ENCODE measurements at regions not wholly inside any gene's neighbourhood (a gene's known extent, or its start where the extent isn't known, plus 50 kb on each side); places are given as distances from the start of the nearest gene placed in this dataset.

DNA sequence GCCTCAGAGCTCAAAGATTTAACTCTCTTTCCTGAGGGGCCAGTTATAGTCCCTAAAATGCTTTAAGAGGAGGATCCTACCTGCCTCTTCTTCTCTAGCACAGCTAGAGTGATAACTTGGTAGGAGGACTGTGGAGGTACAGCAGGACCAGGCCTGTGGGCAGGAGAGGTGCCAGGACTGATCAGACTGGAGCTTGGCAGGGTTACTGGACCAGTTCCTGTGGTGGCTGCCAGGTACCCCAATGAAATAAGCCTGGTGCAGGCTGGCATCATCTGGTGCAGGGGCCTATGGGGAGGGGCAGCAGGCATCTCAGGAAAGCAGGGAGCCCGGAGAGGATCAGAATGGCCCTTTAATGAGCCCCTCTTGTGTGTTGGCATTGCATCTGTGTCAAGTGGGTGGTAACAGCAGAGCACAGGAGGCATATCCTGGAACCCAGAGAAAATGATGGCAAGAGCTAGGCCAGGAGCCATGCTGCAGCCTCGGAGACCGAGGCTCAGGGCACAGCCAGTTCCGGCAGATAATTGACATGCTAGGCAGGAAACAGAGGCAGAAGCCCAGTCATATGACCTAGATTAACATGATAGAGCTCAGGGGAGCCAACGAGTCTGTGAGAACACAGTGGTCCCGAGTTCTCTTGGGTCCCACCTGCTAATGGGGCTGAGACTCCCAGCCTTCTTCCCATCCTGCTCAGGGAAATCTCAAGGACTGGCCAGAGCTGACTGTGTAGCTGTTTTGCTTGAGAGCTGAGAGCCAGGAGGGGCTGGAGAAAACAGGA is 187.5 kb upstream of the ZBED5 start:
- DNase-seq: peak in 1 of 56 donors; percentile 32

DNA sequence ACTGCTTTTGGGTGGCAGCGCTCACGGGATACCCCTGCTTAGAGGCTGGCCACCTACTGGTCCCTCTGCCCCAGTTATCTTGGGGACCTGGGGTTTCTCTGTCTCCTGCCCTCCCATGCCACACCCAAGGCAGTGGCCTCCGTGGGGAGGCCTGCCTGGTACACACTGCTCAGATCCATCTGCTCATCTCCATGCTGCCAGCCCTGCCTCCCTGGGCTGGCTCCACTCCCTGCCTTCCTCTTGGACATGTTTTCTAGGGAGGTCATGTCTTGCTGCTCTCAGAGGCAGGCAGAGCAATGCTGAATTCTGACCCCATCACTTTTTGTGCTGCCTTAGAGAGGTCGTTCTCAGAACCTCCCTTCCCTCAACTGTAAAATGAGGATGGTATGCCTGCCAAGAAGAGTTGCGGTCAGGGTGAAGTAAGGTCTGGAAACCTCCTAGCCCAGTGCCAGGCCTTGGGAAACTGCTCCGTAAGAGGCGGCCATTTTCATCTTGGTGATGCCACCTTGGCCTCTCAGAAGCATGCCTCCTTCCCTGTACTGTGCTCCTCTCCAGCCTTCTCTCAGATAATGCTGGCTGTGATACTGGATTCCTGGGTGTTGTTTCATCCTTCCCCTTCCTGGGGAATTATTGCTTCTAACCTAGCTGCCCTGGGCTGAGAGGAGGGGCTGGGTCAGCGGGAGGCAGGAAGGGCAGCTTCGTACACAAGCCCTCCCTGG is 186.4 kb upstream of the ZBED5 start:
- no peak for DNase-seq

DNA sequence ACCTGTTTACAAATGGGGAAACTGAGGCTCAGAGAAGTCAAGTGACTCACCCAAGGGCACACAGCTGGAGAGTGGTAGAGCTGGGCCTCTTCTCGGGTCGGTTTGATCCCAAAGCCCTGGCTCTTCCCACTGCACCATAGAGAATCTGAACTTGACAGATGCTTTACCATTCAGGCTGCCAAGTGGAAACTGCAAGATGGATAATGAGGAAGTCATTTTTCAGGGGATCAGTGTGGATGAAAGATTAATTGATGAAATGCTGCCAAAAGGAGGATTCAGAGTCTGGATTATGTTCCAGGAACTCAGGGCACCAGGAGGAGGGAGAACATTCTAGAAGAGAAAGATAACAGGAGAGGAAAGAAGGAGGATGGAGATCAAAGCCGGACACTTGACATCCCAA is 185.9 kb upstream of the ZBED5 start:
- no peak for DNase-seq

DNA sequence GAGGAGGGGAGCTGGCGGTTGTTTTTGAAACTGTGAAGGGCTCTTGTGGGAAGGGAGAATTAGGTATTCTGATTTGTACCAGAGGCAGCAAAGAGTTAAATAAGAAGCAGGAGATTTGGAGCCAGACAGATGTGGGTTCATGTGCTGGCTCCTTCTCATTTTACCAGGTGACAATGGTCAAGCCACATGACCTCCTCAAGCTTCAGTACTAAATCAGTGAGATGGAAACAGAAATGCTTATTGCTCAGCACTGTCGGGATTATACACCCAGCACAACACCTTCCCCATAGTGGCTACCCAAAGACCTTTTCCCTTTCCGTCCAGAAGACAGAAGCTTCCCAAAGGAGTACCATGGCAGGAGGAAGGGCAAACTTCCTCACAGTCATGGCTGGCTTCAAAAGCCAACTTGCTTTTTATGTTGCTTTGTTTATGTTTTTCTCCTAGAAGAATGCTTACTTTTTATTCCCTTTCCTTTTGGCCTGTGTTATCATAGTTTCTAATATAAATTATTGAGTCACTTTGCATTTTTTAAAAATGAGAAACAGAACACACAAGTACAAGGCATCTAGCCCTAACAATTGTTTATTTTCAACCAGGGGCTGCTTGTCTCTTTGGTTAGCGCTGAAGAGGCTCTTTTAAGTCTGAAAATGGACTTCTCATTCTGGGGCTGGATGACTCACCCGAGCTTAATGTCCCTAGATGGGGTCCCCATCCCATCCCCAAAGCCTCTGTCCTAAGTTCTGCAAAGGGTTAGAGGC is 181.5 kb upstream of the ZBED5 start:
- DNase-seq: no peak

DNA sequence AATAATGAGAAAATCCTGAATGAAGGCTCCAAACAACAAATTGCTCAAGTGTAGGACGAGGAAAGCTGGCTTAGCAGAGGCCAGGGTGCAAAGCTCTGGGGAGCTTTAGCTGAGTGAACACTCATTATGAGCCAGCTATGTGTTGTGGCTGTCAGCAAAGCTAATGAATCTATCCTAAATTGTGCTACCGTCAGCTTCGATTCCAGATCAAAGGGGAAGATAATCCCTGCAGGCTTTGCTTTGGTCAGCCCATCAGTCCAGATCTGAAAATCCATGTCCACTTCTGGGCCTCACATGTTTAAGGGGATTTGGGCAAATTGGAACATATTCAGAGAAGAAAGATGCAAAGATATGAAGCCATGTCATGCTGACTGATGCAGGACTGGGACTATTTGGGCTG is 180.9 kb upstream of the ZBED5 start:
- DNase-seq: no peak

DNA sequence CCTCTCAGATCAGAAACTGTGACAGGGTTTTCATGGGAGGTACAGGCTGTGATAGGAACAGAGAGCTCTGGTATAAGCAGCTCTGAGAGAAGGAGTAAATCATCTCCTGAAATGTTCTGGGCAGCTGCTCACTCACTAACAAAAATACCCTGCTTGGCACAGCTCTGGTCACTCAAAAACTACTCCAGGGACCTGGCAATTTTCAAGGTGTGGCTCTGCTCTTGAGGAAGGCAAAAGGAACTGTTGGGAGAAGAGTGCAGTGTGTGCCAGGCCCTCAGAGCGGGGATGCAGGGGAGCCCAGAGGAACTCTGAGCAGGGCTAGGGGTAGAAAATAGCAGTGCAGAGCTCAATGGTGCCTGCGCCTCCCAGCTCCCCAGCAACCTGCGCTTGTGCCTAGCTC is 180.5 kb upstream of the ZBED5 start:
- DNase-seq: peak in 1 of 56 donors; percentile 19

DNA sequence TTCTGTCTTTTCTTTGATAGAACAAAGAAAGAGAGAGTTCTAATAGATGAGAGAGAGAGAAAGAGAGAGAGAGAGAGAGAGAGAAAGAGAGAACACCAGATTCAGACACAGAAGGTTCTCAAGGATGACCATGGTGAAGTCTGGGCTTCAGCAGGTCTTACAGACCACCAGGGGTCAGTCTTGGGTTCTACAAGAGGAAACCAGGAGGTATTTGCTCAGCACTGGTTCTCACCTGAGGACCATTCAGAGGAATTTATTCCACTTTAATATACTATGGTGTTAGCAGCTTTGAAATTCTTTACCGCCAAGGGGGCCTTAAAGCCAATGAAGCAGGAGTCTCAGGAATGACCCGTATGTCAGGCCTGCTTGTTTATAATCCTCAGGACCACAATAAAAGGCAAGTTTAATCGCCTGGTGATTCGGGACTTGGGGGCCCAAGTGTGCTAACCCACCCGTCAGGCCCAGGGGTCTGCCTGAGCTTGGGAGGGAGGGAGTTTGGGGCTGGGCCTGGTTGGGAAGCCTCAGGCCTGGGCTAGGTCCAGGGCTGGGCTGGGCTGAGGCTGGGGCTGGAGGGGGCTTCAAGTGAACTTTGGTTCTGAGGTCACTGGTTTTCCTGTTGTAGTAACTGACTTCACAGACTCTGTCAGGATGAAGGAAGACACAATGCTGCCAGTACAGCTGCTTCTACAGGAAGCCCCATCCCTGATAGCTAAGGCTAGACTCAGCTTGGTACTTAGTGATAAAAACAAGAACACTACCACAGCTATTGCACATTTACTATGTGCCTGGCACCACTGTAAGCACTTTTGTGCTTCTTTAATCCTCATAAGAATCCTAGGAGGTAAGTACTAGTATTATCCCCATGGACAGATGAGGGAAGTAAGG is 179.2 kb upstream of the ZBED5 start:
- peak in 11 of 56 donors; percentile 4 to 30 (median 14) for DNase-seq

DNA sequence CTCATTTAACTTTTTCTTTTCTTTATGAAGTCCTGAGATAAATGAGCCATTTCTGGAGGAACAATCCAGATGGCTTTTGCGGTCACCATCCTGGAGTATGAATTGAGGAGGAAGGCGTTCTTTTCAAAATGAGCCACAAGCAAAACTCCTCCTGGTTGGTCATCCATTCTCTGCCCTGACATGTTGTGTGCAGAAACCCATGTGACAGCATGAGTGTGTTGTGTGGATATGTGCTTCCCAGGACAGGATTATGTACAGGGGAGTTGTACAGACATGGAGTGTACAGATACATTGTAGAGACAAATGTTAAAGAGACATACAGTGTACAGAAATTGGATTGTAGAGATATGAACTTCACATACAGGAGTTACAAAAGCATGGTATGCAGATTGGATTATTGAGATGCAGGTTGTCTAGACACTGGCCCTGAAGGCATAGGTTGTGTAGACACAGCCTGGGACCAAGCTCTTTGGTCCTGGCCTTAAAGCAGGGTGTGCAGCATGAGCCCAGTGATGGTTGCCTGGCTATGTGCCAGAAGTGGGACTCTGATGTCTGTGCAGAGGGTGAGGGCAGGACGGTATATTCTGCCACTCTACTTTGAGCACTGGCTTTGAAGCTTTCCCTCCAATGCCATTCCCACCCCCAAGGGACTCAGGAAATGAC is 178.5 kb upstream of the ZBED5 start:
- DNase-seq: no peak

DNA sequence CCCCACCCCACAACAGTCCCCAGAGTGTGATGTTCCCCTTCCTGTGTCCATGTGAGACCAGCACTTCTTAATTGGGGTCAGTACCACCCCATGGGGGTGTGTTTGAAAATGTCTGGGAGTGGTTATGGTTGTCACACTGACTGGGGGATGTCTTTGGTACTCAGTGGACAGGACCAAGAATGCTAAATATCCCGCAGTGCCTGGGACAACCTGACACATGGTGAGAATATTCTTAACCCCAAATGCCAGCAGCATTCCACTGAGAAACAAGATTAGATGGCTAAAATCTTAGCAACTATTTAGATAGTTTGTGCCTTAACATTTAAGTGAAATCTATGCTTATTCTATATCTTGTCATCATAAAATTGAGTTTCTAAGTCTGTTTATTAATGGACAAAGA is 177.5 kb upstream of the ZBED5 start:
- DNase-seq: no peak

DNA sequence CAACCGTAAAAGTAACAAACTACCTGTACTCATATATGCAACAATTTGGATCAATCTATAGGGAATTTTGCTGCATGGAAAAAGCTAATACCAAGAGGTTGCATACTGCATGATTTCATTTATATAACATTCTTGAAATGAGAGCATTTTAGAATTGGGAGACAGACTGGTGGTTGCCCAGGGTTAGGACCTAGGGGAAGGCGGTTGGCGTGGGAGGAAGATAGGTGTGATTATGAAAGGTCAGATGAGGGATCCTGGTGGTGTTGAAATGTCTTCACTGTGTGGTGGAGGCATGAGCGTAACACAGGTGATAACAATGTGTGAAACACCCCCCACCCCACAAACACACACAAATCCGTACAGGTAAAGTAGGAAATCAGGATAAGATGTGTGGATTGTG is 176.6 kb upstream of the ZBED5 start:
- DNase-seq: no peak

DNA sequence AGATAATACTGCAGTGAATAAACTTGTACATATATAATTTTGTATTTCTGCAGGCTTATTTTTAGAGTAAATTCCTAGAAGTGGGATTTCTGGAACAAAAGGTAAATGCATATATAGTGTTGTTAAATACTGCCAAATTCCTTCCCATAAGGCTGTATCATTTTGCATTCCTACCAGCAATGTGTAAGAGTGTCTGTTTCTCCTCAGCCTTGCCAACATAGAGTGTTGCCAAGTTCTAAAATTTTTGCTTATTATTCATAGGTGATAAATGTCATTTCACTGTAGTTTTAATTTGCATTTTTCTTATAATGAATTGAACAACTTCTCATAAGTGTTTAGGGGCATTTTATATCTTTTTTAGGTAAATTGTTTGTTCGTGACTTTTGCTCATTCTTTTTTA is 174.2 kb upstream of the ZBED5 start:
- DNase-seq: no peak

DNA sequence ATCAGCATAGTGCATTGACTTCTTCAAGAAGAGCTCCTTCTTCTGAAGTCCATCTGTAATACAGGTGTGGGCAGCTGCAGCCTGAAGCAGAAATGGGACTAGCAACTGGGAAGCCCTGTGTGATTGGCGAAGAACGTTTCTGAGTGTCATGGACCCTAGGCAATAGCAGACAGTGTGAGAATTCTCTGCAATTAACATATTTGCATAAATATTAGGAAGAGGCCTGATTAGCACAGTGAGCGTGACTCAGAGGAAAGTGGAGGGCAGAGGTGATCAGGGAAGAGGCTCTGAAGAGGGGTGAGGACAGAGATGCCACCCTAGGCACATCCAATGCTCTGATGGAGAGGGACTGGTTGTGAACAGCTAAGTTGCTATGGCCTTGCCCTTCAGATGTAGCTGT is 171.2 kb upstream of the ZBED5 start:
- no peak for DNase-seq

DNA sequence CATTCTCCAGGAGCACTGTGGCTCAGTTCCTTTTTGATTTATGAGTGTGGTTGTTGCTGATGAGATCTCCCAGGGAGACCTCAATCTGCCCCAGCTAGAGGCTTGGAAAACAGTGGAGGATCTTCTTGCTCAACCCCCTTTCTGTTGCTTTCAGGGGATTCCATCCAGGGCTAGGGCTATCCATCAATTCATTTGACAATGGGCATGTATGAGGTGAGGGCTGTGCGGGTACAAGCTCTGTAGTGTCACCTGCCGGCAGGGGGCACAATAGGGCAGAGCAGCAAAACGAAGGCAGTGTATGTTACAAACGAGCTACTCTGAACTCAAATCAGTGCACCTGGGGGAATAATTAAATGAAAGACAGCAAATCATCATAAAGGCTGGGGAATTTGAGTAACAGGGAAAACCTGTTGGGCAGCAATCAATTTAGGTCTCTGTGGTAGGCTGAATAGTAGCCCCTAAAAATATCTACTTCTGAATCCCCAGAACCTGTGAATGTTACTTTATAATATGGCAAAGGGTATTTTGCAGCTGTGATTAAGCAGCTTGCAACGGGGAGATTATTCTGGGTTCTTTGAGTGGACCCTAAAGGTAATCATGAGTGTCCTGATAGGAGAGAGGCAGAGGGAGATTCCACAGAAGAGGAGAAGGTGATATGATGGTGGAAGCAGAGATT is 170.3 kb upstream of the ZBED5 start:
- peak in 23 of 56 donors; percentile 6 to 69 (median 31) for DNase-seq

DNA sequence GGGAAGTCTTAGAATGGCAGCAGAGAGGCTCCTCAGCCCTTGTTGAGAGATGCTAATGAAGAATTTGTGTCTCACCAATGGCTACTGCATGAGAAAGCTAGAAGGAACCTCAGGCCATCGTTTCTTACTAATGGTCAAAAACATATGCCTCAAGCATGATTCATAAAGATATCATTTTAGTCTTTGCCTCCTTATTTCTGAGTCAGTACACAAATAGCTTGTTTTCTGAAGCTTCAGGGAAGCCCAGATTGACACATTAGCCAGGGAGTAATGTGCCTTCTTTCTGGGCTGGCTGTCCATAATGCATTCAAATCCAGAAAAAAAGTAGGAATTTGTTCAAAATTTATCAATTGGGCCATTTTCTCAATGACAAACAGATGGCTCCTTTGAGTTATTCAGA is 169.4 kb upstream of the ZBED5 start:
- no peak for DNase-seq

DNA sequence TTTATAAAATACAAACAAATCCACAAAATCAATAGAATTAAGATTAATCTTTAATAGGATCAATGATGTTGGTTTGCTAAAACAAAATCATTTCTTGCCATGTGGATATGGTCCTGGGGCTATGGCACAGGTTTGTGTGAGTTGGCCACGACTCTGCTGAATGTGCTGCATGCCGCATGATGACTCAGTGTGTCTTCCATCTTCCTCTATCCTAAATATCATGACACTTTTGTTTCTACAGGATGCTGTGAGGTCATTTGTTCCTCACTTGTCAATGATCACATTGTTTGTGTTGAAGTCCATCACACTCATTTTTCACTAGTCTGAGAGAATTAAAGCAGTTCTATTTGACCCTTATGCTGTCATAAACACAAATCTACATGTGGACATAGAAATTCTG is 167.2 kb upstream of the ZBED5 start:
- peak in 1 of 56 donors; percentile 15 for DNase-seq

DNA sequence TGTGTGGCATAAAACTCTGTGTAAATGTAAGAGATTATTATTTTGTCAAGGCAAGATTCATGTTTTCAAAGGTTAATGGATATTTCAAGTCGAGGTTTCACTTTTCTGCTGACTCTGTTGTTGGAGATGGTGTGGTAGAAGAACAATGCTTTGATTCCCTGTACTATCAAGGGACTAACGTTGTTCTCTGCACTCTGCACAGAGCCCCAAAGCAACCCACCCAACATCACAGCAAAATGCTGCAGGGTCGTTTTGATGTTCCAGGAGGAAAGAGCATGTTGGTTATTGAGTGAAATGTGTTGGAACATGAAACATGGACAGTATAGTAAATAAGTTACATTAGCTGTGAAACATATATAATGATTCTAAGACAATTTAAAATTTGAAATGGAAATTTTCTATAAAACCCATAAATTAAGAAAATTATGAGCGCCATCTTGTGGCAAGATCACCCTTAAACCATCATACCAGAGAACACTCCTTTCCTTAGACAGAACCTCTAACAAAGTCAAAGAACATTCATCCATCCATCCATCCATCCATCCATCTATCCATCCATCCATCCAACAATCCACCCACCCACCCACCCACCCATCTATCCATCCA is 164.4 kb upstream of the ZBED5 start:
- no peak for DNase-seq

DNA sequence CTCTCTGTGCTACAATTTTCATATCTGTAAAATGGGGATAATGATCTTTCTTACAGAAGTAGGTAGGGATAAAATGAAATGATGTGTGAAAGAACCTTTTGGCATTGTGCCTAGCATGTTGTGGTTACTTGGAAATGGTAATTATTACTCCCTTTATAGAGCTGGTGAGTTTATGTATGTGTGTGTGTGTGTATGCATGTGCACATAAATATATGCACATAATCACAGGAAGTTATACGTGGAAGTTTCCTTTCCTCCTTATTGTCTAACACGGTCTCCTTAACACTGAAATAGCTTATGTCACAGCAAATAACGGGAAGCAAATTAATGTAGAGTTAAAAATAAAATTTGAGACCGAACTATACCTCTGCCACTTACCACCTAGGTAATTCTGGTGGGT is 163.7 kb upstream of the ZBED5 start:
- no peak for DNase-seq

DNA sequence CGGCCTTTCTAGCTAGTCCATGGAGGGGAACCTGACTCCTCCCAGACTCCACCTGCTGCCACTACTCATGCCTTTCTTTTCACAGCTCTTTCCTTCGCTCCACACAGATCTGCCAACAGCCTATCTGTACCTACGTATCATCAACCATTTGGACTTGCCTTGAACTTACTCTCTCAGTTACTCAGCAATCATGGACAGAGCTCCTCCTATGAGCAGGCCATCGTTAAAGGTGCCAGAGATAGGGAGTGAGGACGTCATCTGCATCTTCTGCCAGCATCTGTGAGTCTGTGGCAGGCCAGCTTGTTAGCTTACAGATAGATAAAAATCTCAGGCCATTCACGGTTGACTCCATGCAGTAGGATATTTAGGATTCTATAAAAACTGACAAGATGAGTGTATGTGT is 162.9 kb upstream of the ZBED5 start:
- no peak for DNase-seq

DNA sequence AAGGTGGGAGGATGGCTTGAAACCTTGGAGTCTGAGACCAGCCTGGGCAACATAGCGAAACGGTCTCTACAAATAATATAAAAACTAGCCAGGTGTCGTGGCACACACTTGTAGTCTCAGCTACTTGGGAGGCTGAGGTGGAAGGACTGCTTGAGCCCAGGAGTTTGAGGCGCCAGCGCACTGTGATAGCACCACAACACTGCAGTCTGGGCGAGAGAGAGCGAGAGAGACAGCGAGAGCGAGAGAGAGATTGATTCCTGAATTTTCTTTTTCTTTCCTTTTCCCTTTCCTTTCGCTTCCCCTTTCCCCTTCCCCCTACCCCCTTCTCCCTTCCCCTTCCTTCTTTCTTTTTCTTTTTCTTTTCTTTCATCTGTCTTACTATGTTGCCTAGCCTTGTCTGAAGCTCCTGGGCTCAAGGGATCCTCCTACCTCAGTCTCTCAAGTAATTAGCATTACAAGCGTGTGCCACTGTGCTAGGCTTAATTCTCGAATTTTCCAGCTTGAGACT is 162.4 kb upstream of the ZBED5 start:
- no peak for DNase-seq
